Renal cortex interstitium (tissue), 11 donors: ENCODE measurements at regions not wholly inside any gene's neighbourhood (a gene's known extent, or its start where the extent isn't known, plus 50 kb on each side); places are given as distances from the start of the nearest gene placed in this dataset.

Experiments
- DNase-seq, 11 donors: peaks; one replicate each; pipeline ENCODE4 v3.0.0-alpha.2; 2013; ENCODE audit warnings: low read depth in 9 of 11, low spot score in 4 of 11; ENCODE audit errors: extremely low read depth in 1 of 11

- no peak for DNase-seq
Measured at GRCh38 chr4:156176896-156177295, 223.2 kb upstream of the CTSO start.

- DNase-seq: no peak
Measured at GRCh38 chr4:156173937-156174336, 220.3 kb upstream of the CTSO start.

GRCh38 chr4:156173486-156173885 lies 219.8 kb upstream of the CTSO start:
- DNase-seq: no peak

GRCh38 chr4:156169861-156170260 lies 216.2 kb upstream of the CTSO start:
- DNase-seq: no peak

- peak in 6 of 11 donors; percentile 19 to 43 (median 32) for DNase-seq
Measured at GRCh38 chr4:156169011-156169410, 215.3 kb upstream of the CTSO start.

GRCh38 chr4:156168288-156168687 lies 214.6 kb upstream of the CTSO start:
- DNase-seq: no peak

- no peak for DNase-seq
Measured at GRCh38 chr4:156158747-156159146, 205.1 kb upstream of the CTSO start.

- DNase-seq: no peak
Measured at GRCh38 chr4:156154978-156155377, 201.3 kb upstream of the CTSO start.

GRCh38 chr4:156146571-156146970 lies 192.9 kb upstream of the CTSO start:
- no peak for DNase-seq

GRCh38 chr4:156144961-156145360 lies 191.3 kb upstream of the CTSO start:
- DNase-seq: no peak

- no peak for DNase-seq
Measured at GRCh38 chr4:156138781-156139280, 185.2 kb upstream of the CTSO start.

- DNase-seq: no peak
Measured at GRCh38 chr4:156137679-156138473, 184.2 kb upstream of the CTSO start.

- DNase-seq: no peak
Measured at GRCh38 chr4:156132196-156132595, 178.5 kb upstream of the CTSO start.

- DNase-seq: no peak
Measured at GRCh38 chr4:156128616-156129015, 174.9 kb upstream of the CTSO start.

- no peak for DNase-seq
Measured at GRCh38 chr4:156118507-156119220, 165.0 kb upstream of the CTSO start.

- DNase-seq: no peak
Measured at GRCh38 chr4:156117743-156118142, 164.1 kb upstream of the CTSO start.

- no peak for DNase-seq
Measured at GRCh38 chr4:156116991-156117390, 163.3 kb upstream of the CTSO start.

- DNase-seq: no peak
Measured at GRCh38 chr4:156113138-156113765, 159.6 kb upstream of the CTSO start.

- DNase-seq: no peak
Measured at GRCh38 chr4:156111686-156112085, 158.0 kb upstream of the CTSO start.
